ENCODE measurements at regions not wholly inside any gene's neighbourhood (a gene's known extent, or its start where the extent isn't known, plus 50 kb on each side); places are given as distances from the start of the nearest gene placed in this dataset.
A peak's percentile ranks its signal among the peaks of the same experiment; 100 is the strongest.

DNA sequence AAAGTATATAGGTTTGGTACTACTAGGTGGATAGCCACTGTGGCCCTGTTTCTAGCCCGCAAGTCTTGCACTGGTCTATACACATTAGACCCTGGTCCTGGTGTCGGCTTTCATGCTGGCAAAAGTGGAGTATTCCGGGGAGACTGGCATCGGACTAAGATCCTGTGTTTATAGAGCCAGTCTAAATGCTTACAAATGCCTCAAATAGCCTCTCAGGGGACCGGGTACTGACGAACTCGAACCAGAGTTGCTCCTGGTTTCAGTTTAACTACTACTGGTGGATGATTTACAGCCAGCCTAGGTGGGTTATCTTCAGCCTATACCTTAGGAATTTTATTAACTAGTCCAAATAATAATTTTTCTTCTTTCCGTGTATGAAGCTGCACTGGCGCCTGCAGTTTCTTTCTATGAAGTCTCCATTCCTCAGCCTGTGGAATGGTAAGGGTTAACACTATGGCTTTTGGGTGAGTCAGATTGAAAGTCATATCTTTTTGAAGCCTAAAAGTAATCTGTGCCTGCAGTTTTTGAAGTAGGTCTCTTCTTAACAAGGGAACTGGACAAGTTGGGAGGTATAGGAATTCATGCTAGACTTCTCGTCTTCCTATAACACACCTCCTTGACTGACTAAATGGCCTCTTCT lies 51.3 kb downstream of the OR10H4 start:
- no peak overlapping the region for H3K18ac ChIP-seq (ENCODE audit: low read depth, low read length)
- no peak overlapping the region for H2AK9ac ChIP-seq (replicated peaks; ENCODE audit: low read depth, low read length, poor library complexity)
- ChIA-PET CTCF (interaction anchor here (0.7 to 1.2 kb wide), 2 partner anchors 10 to 908 kb away, joined by 4 to 5 read pairs; no protein-coding TSS in a partner anchor), POLR2A (ENCODE audit: unreplicated experiment) (no interaction called here)
- H3K9ac ChIP-seq (ENCODE audit: low read depth, low read length), result no peak overlapping the region
- dilution Hi-C loops (cut with HindIII; ENCODE audit: low sequenced_read_pairs, unreplicated experiment) (no loop called here), intact Hi-C loops (cut with micrococcal nuclease) (no loop called here), in situ Hi-C loops (cut with MboI; ENCODE audit: low sequenced_read_pairs) (no loop called here)
- H3K4me1 ChIP-seq (ENCODE audit: control insufficient read depth, insufficient read depth, low read length), result peaks cover 6% of the 10 kb centered on the region; the same call in 1 of the 2 replicates
- H3K56ac ChIP-seq (ENCODE audit: extremely low read depth, insufficient read depth, low read length), result no peak overlapping the region
- no peak overlapping the region for H3K4me3 ChIP-seq (ENCODE audit: insufficient read depth, low read depth, low read length)
- H2BK5ac ChIP-seq (ENCODE audit: low read depth, low read length, poor library complexity, severe bottlenecking), result no peak overlapping the region
- DNase-seq (peak; percentile 10), ATAC-seq (ENCODE audit: low read depth) (peak; percentile 25; the same call in 1 of the 2 replicates)
- no peak overlapping the region for H2AFZ ChIP-seq (replicated peaks; ENCODE audit: low read length, poor library complexity)
- BruUV-seq (replicated peaks), result no TSS peak
- TF ChIP-seq RAD21 (IDR thresholded peaks at IDR 0.05; ENCODE audit: low read length) (no peak), RCOR1 (IDR thresholded peaks at IDR 0.05; ENCODE audit: insufficient replicate concordance, low read length) (no peak), FOS (IDR thresholded peaks at IDR 0.05; ENCODE audit: low read depth, low read length) (no peak), MXI1 (IDR thresholded peaks at IDR 0.05; ENCODE audit: borderline replicate concordance, low read depth, low read length) (no peak), MAFK (IDR thresholded peaks at IDR 0.05; ENCODE audit: low read depth, low read length) (no peak), CHD1 (IDR thresholded peaks at IDR 0.05; ENCODE audit: low read depth, low read length) (no peak), CEBPB (IDR thresholded peaks at IDR 0.05; ENCODE audit: low read depth, low read length) (no peak), RFX5 (IDR thresholded peaks at IDR 0.05; ENCODE audit: low read depth, low read length) (no peak)
- TF ChIP-seq, protein P1, sequence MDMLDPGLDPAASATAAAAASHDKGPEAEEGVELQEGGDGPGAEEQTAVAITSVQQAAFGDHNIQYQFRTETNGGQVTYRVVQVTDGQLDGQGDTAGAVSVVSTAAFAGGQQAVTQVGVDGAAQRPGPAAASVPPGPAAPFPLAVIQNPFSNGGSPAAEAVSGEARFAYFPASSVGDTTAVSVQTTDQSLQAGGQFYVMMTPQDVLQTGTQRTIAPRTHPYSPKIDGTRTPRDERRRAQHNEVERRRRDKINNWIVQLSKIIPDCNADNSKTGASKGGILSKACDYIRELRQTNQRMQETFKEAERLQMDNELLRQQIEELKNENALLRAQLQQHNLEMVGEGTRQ (IDR thresholded peaks at IDR 0.05; ENCODE audit: low read depth, low read length), result no peak
- TF ChIP-seq, protein P2, sequence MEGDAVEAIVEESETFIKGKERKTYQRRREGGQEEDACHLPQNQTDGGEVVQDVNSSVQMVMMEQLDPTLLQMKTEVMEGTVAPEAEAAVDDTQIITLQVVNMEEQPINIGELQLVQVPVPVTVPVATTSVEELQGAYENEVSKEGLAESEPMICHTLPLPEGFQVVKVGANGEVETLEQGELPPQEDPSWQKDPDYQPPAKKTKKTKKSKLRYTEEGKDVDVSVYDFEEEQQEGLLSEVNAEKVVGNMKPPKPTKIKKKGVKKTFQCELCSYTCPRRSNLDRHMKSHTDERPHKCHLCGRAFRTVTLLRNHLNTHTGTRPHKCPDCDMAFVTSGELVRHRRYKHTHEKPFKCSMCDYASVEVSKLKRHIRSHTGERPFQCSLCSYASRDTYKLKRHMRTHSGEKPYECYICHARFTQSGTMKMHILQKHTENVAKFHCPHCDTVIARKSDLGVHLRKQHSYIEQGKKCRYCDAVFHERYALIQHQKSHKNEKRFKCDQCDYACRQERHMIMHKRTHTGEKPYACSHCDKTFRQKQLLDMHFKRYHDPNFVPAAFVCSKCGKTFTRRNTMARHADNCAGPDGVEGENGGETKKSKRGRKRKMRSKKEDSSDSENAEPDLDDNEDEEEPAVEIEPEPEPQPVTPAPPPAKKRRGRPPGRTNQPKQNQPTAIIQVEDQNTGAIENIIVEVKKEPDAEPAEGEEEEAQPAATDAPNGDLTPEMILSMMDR (conservative IDR thresholded peaks at IDR 0.05; ENCODE audit: low read depth, low read length), result no peak
- TF ChIP-seq, protein P3, sequence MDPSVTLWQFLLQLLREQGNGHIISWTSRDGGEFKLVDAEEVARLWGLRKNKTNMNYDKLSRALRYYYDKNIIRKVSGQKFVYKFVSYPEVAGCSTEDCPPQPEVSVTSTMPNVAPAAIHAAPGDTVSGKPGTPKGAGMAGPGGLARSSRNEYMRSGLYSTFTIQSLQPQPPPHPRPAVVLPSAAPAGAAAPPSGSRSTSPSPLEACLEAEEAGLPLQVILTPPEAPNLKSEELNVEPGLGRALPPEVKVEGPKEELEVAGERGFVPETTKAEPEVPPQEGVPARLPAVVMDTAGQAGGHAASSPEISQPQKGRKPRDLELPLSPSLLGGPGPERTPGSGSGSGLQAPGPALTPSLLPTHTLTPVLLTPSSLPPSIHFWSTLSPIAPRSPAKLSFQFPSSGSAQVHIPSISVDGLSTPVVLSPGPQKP (IDR thresholded peaks at IDR 0.05; ENCODE audit: borderline replicate concordance, low read depth, low read length), result no peak
- no peaks in the 10 kb centered on the region for H3K79me1 ChIP-seq (ENCODE audit: low read depth in 1 of 2, low read length in 2 of 2)
- H4K5ac ChIP-seq (ENCODE audit: low read depth, low read length), result no peak overlapping the region
- H4K20me1 ChIP-seq (ENCODE audit: insufficient read depth, low read length), result no peaks in the 10 kb centered on the region
- H2BK15ac ChIP-seq (ENCODE audit: low read depth, low read length), result no peak overlapping the region
- no peak overlapping the region for H4K8ac ChIP-seq (ENCODE audit: low read depth in 2 of 2, low read length in 2 of 2)
- no peaks in the 10 kb centered on the region for H3K27me3 ChIP-seq (ENCODE audit: control insufficient read depth, insufficient read depth, low read length)
- no peak overlapping the region for H3K4ac ChIP-seq (ENCODE audit: low read depth, low read length)
- no peaks in the 10 kb centered on the region for H3K36me3 ChIP-seq (ENCODE audit: control insufficient read depth, insufficient read depth, low read length)
- H3K4me2 ChIP-seq (ENCODE audit: low read depth, low read length), result no peak overlapping the region
- 80% methylated on average over 2 of the region's 10 CpGs; no CpG with 5 or more reads in 1 of the 2 experiments for WGBS, 2 experiments (ENCODE audit: extremely low coverage in 2 of 2, insufficient read length in 1 of 2)
- no peak overlapping the region for H3K14ac ChIP-seq (replicated peaks; ENCODE audit: low read depth, low read length)
- no peaks in the 10 kb centered on the region for H3K9me3 ChIP-seq (ENCODE audit: control insufficient read depth, insufficient read depth, low read length)
- H3K9me1 ChIP-seq (ENCODE audit: insufficient read depth, low read length), result no peaks in the 10 kb centered on the region
- H2BK120ac ChIP-seq (ENCODE audit: low read depth, low read length), result no peak overlapping the region
- no peak overlapping the region for H2AK5ac ChIP-seq (ENCODE audit: low read depth, low read length)
- H3K23ac ChIP-seq (ENCODE audit: low read depth, low read length), result no peak overlapping the region
- H3K27ac ChIP-seq (ENCODE audit: insufficient read depth, low read length), result no peak overlapping the region
- H2BK20ac ChIP-seq (ENCODE audit: low read depth, low read length), result no peak overlapping the region
- no peak overlapping the region for H4K91ac ChIP-seq (ENCODE audit: insufficient read depth, low read depth, low read length)

Data from IMR-90 (cell line).